ENCODE measurements at regions not wholly inside any gene's neighbourhood (a gene's known extent, or its start where the extent isn't known, plus 50 kb on each side); places are given as distances from the start of the nearest gene placed in this dataset.
"Not testable (repeated sequence)": the region's sequence is repeated elsewhere in the genome, so short reads cannot be mapped to it uniquely, and the experiment has no call there.

DNA sequence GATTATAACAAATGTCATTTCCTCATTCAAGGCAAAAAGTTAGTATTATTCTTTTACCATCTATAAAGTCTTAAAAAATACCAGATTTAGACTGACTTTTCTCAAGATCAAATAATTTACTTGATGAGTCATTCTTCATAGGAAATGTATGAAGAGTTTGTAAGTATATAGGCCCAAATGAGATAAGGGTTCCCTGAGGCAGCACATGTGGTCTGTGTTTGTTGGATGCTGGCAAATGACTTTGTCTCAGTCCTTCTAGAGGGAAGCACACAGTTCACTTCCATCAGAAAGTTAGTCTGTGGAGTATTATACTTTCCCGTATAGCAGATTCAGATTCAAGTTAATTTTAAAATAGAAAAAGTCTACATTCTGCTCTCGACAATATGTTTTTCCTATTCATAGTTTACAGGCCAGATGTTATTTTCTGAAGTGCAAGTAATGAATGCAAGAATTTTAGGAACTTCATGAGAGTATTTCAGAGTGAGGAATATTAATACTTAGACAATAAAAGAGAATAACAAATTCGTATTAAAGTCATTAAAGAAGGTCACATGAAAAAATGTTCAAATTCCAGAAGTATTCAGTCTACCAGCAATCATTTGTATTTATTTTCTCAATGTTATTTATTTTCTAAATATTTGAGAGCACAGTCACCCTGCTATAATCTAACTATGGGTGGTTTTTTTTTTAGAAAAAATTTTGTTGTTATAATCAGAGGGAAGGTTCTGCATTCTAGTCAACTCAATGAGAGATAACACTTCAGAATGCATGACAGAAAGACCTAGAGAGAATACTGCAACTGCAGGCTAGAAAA lies 601.8 kb upstream of the ZFP42 start:
- H3K4me3 Mint-ChIP-seq, result no peak overlapping the region
- H3K27me3 Mint-ChIP-seq (ENCODE audit: low read depth), result no peaks in the 10 kb centered on the region
- peaks cover 13% of the 10 kb centered on the region for H3K9me3 Mint-ChIP-seq
- no peaks in the 10 kb centered on the region for H3K36me3 Mint-ChIP-seq (ENCODE audit: low read depth)
- no peaks in the 10 kb centered on the region for H3K4me1 Mint-ChIP-seq (ENCODE audit: low read depth)
- no peak overlapping the region for H3K27ac Mint-ChIP-seq

DNA sequence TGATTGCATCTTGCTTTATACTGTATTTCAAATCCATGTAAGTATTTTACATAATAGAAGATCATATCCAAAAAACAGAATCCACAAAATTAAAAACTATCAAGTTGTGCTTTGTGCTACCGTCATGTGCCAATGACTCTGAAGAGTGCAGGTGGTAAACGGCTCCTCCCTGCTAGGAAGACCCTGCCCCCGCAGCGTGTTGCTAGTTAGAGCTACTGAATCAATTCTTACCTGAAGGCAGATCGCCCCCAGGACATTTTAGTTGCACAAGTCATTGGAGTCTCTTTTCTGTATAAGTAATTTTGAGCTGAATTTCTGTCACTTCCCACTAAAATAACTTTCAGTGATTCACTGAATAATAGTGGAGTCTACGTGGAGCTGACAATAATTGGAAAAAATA lies 599.5 kb upstream of the ZFP42 start:
- no peaks in the 10 kb centered on the region for H3K36me3 Mint-ChIP-seq (ENCODE audit: low read depth)
- no peaks in the 10 kb centered on the region for H3K4me1 Mint-ChIP-seq (ENCODE audit: low read depth)
- H3K27ac Mint-ChIP-seq, result no peak overlapping the region

DNA sequence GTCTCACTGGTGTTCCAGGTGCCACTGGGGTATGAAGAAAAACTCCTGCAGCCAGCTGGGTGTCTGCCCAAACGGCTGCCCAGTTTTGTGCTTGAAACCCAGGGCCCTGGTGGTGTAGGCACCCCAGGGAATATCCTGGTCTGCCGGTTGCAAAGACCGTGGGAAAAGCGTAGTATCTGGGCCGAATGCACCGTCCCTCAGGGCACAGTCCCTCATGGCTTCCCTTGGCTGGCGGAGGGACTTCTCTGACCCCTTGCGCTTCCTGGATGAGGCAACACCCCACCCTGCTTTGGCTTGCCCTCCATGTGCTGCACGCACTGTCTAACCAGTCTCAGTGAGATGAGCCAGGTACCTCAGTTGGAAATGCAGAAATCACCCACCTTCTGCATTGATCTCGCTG lies 587.1 kb upstream of the ZFP42 start:
- not testable (repeated sequence) for H3K4me1 Mint-ChIP-seq (ENCODE audit: low read depth); H3K27me3 Mint-ChIP-seq (ENCODE audit: low read depth); H3K27ac Mint-ChIP-seq; H3K36me3 Mint-ChIP-seq (ENCODE audit: low read depth); H3K4me3 Mint-ChIP-seq
- H3K9me3 Mint-ChIP-seq, result peaks cover 28% of the 10 kb centered on the region

More for the DNA sequence above, 599.5 kb upstream of the ZFP42 start:
- H3K9me3 Mint-ChIP-seq, result peaks cover 23% of the 10 kb centered on the region
- H3K27me3 Mint-ChIP-seq (ENCODE audit: low read depth), result no peaks in the 10 kb centered on the region
- no peak overlapping the region for H3K4me3 Mint-ChIP-seq

DNA sequence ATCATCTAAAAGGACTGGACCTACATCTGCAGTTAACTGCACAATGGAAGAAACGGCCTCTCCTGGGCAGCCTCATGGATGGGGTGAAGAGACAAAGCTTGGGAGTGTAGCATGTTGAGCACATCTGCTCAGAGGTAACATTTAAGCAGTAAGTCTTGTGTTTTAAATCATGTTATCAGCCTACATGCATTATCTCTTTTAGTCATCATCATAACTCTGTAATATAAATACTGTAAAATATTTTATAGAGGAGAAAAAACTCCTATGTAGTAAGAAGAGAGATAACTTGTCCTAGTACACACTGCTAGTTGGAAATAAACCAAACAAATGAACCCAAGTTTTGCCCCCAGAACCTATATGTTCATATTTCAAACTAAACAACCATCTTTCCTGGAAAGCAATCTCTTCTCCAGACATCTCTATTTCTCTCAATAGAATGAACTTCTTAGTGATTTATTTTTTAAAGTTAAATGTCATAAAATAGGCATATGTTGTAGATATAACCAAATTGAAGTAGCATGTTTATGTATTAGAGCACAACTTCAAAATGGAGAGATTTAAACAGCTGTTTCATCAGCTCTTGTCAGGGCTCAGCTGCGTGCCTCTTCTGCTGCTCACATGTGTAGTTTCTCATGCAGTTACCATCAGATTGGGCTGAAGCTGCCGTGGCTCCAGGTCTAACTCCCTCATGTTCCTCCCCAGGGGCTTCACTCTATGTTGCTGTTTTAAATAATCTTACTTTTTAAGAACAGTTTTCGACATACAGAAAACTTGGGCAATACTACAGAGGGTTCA lies 581.8 kb upstream of the ZFP42 start:
- H3K36me3 Mint-ChIP-seq (ENCODE audit: low read depth), result no peaks in the 10 kb centered on the region
- H3K9me3 Mint-ChIP-seq, result peaks cover 4% of the 10 kb centered on the region
- no peak overlapping the region for H3K27ac Mint-ChIP-seq
- no peaks in the 10 kb centered on the region for H3K27me3 Mint-ChIP-seq (ENCODE audit: low read depth)
- H3K4me3 Mint-ChIP-seq, result no peak overlapping the region
- no peaks in the 10 kb centered on the region for H3K4me1 Mint-ChIP-seq (ENCODE audit: low read depth)

DNA sequence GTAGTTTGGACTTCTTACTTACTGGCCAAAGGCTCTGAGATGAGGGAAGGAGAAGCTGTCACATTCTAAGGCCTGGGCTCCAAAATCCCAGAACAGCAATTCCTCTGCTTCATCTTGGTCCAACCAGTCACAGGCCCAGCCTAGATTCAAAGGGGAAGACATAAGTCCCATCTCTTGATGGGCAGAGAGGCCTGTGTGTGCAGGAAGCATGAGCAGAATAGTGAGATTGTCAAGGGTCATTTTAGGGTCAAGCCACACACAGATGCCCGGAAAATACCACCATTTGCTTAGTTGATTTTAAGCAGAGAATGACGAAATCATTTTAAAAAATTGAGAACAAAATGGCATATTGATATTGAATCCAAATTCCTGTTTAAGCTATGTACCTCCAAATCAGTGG lies 580.9 kb upstream of the ZFP42 start:
- Mint-ChIP-seq H3K36me3 (ENCODE audit: low read depth) (no peaks in the 10 kb centered on the region), H3K27ac (no peak overlapping the region), H3K4me3 (no peak overlapping the region), H3K4me1 (ENCODE audit: low read depth) (no peaks in the 10 kb centered on the region), H3K9me3 (peaks cover 7% of the 10 kb centered on the region), H3K27me3 (ENCODE audit: low read depth) (no peaks in the 10 kb centered on the region)

DNA sequence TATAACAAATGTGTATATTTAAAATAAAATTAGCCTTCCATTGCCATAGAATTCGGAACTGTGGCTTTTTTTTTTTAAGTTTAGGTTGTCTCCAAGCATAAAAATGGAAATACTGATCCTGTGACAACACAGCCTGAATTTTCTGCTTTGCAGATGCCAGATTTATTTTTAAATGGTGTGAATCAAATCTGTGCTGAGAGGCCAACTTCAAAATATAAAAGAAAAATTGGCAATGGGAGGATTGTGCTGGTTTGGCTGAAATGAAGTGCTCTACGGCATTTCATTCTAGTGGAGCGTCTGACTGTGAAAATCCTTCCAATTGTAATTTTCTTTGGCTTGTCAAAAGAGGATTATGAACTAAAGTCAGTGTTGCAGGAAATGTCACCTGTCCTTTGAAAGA lies 580.3 kb upstream of the ZFP42 start:
- no peak overlapping the region for H3K4me3 Mint-ChIP-seq

DNA sequence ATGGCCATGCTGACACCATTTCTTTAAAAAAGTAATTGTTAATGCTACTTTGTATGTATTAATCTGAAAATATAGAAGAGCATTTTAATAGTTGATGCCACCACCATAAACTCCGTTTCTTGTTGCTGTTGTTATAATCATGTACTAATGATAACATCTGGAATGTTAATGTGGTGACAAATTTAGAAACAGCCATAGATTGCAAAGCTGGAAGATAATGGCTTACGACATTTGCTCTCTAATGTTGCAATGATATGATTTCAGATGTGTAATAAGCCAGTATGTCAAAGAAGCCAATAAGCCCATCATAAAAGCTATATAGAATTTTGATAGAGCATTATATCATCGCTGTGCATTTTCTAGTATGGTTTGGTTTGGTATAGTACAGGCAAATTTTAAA lies 579.4 kb upstream of the ZFP42 start:
- Mint-ChIP-seq H3K4me1 (ENCODE audit: low read depth) (no peaks in the 10 kb centered on the region), H3K4me3 (no peak overlapping the region), H3K27me3 (ENCODE audit: low read depth) (no peaks in the 10 kb centered on the region), H3K27ac (no peak overlapping the region), H3K36me3 (ENCODE audit: low read depth) (no peaks in the 10 kb centered on the region), H3K9me3 (peaks cover 9% of the 10 kb centered on the region)

More for the DNA sequence above, 580.3 kb upstream of the ZFP42 start:
- Mint-ChIP-seq H3K27ac (no peak overlapping the region), H3K4me1 (ENCODE audit: low read depth) (no peaks in the 10 kb centered on the region), H3K27me3 (ENCODE audit: low read depth) (no peaks in the 10 kb centered on the region), H3K36me3 (ENCODE audit: low read depth) (no peaks in the 10 kb centered on the region), H3K9me3 (peaks cover 9% of the 10 kb centered on the region)

DNA sequence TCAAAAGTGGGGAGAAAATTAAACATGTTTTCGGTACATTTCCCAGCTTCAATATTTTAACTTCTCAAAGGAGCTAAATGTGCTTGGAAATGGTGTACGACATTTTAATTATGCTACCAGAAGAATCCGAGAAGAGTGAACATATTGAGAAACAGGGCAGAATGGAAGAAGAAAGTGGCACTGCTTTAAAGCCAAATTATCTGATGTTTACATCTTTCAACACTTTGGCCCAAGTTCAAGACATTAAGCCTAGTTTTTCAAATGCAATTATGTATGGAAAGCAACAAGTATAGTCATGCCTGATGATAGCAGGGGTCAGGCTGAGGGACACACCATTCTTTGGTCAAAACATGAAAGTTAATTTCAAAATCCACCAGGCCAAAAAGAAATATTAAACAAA lies 577.9 kb upstream of the ZFP42 start:
- Mint-ChIP-seq H3K4me1 (ENCODE audit: low read depth) (no peaks in the 10 kb centered on the region), H3K36me3 (ENCODE audit: low read depth) (no peaks in the 10 kb centered on the region), H3K4me3 (no peak overlapping the region), H3K27ac (no peak overlapping the region), H3K9me3 (peaks cover 9% of the 10 kb centered on the region), H3K27me3 (ENCODE audit: low read depth) (no peaks in the 10 kb centered on the region)

DNA sequence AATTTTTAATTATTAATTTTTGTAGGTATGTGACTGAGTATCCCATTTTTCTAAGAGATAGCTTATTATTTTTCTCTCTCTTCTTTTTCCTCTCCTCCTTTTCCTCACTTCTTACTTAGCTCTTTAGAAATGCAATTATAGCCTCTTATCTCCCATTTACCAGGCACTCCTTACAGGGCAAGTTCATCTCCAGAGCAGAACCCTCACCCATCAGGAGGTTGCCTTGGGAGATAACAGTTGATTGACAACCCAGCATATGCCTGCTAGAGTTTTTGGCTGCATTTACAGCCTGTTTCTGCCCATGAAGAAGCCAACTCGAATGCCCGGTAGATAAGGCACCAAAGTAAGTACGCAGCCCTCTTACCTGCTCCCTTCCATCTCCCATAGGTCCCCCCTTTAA lies 572.9 kb upstream of the ZFP42 start:
- no peak overlapping the region for H3K4me3 Mint-ChIP-seq
- H3K27ac Mint-ChIP-seq, result no peak overlapping the region
- no peaks in the 10 kb centered on the region for H3K27me3 Mint-ChIP-seq (ENCODE audit: low read depth)
- no peaks in the 10 kb centered on the region for H3K4me1 Mint-ChIP-seq (ENCODE audit: low read depth)
- H3K9me3 Mint-ChIP-seq, result peaks cover 13% of the 10 kb centered on the region
- H3K36me3 Mint-ChIP-seq (ENCODE audit: low read depth), result no peaks in the 10 kb centered on the region

DNA sequence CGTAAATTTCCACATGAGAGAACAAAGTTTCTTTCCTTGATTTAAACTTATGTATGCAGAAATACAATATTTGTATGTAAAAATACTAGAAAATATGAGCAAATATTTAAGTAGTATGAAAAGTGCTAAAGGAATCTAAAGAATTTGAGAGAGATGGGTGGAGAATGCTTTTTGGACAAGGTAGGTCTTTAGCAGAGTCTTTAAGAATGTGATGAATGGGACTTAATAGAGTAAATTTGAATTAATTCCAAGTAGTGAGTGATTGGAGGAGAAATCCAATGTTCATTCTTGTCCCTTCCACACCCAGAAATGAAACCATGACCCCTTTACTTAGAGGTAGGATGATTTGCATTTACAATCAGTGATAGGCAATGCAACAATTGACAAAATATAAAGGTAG lies 570.9 kb upstream of the ZFP42 start:
- no peaks in the 10 kb centered on the region for H3K36me3 Mint-ChIP-seq (ENCODE audit: low read depth)
- no peaks in the 10 kb centered on the region for H3K27me3 Mint-ChIP-seq (ENCODE audit: low read depth)

DNA sequence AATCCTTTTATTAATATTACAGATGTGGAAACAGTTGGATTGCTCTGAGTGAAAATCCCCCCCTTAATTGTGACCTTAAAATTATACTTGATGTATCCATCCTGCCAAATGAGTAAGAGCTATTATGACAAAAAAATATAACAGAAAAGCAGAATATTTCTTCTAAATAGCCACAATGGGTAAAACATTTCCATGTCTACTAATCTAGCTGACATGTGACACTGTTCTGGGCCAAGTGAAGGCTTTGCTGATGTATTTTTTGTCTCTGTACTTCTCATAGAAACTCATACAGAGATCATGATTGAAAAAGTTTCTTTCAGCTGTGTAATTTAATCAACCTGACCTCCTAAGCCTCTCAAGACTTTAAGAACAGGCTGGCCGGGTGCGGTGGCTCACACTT lies 569.1 kb upstream of the ZFP42 start:
- Mint-ChIP-seq H3K36me3 (ENCODE audit: low read depth) (no peaks in the 10 kb centered on the region), H3K4me1 (ENCODE audit: low read depth) (no peaks in the 10 kb centered on the region), H3K27ac (no peak overlapping the region), H3K9me3 (peaks cover 20% of the 10 kb centered on the region), H3K4me3 (no peak overlapping the region), H3K27me3 (ENCODE audit: low read depth) (no peaks in the 10 kb centered on the region)

More for the DNA sequence above, 570.9 kb upstream of the ZFP42 start:
- Mint-ChIP-seq H3K27ac (no peak overlapping the region), H3K9me3 (peaks cover 16% of the 10 kb centered on the region), H3K4me1 (ENCODE audit: low read depth) (no peaks in the 10 kb centered on the region), H3K4me3 (no peak overlapping the region)

DNA sequence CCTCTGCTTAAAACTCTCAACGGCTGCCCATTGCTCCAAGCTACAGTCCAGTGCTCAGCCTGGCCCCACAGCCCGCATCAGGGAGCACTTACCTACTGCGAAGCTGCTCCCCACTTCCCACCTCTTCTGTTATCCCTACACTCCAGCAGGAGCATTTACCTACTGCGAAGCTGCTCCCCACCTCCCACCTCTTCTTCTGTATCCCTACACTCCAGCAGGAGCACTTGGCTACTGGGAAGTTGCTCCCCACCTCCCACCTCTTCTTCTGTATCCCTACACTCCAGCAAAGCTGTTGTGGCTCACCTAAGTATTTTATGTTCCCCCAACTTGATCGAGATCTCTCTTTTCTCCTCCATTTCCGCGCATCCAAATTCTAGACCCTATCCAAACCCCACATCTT lies 563.3 kb upstream of the ZFP42 start:
- H3K36me3 Mint-ChIP-seq (ENCODE audit: low read depth), result no peaks in the 10 kb centered on the region
- no peaks in the 10 kb centered on the region for H3K4me1 Mint-ChIP-seq (ENCODE audit: low read depth)
- peaks cover 27% of the 10 kb centered on the region for H3K9me3 Mint-ChIP-seq
- no peak overlapping the region for H3K4me3 Mint-ChIP-seq
- no peaks in the 10 kb centered on the region for H3K27me3 Mint-ChIP-seq (ENCODE audit: low read depth)
- no peak overlapping the region for H3K27ac Mint-ChIP-seq

DNA sequence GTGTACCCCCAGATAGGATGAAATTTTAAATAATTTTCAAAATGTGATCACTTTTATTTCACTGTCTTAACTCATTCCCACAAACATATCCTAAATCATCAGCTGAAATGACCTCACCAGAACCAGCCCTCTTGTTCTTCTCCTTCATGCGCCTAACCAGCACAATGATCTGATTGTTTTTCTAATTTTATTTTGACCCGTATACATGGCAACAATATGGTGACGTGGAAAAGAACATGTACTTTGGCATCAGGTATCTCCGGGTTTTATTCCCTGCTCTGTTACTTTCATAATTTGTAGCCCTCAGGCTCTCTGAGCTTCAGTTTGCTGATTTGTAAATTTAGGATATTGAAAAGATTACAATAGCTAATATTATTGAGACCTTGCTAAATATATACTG lies 562.4 kb upstream of the ZFP42 start:
- Mint-ChIP-seq H3K4me1 (ENCODE audit: low read depth) (no peaks in the 10 kb centered on the region), H3K27ac (no peak overlapping the region), H3K27me3 (ENCODE audit: low read depth) (no peaks in the 10 kb centered on the region), H3K36me3 (ENCODE audit: low read depth) (no peaks in the 10 kb centered on the region), H3K9me3 (peaks cover 28% of the 10 kb centered on the region), H3K4me3 (no peak overlapping the region)

DNA sequence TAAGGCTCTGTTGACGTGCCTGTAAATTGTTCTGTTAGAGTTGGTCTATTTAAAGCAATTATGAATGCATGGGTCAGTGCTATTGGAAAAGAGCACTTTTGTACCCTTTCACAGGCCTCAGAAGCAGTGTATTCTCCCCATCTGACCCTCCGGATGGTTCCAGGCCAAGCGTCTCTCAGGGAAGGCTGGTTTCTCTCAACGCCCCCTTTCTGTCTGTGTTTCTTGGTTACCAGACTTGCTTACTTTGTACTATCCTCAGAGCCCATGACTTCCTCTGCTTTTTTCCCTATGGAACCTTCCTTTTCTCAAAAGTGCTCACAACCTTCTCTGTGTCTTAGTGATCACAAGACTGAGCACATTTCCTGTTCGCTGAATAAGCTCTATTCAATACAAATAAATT lies 559.3 kb upstream of the ZFP42 start:
- Mint-ChIP-seq H3K9me3 (peaks cover 25% of the 10 kb centered on the region), H3K4me1 (ENCODE audit: low read depth) (no peaks in the 10 kb centered on the region)

DNA sequence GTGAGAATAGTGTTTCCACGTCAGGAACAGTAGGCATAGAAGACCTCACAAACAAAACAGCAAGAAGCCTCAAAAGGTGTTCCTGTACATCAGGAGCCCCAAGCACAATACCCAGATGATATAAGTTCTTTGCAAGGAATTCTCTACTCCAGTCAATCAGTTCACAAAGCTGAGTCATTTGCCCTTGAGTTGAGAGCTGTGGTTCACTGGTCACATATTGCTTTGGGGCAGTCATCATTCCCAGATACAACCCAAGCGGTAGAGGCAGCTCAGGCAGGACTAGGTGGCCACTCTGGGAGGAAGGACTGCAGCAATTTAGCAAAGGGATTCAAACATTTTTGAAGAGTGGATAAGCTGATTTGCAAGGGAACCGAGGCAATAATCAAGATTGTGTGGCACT lies 551.5 kb upstream of the ZFP42 start:
- H3K36me3 Mint-ChIP-seq (ENCODE audit: low read depth), result no peaks in the 10 kb centered on the region
- no peaks in the 10 kb centered on the region for H3K27me3 Mint-ChIP-seq (ENCODE audit: low read depth)
- no peak overlapping the region for H3K4me3 Mint-ChIP-seq
- peaks cover 24% of the 10 kb centered on the region for H3K9me3 Mint-ChIP-seq
- H3K27ac Mint-ChIP-seq, result no peak overlapping the region
- no peaks in the 10 kb centered on the region for H3K4me1 Mint-ChIP-seq (ENCODE audit: low read depth)

More for the DNA sequence above, 559.3 kb upstream of the ZFP42 start:
- Mint-ChIP-seq H3K36me3 (ENCODE audit: low read depth) (no peaks in the 10 kb centered on the region), H3K27ac (no peak overlapping the region), H3K4me3 (no peak overlapping the region), H3K27me3 (ENCODE audit: low read depth) (no peaks in the 10 kb centered on the region)

All from T-helper 1 cell treated with Interleukin-12 subunit alpha and Interleukin-12 subunit beta and Interleukin-4 antibody, amounts not matched to agents 30 μg/mL and 1 μg/mL, for 36 hours (primary cell).